Activated CD4-positive, CD25-positive, alpha-beta regulatory T cell treated with anti-CD3 and anti-CD28 coated beads, Interleukin-2, amount 50 U/mL, for 72 hours (primary cell): ENCODE measurements at regions not wholly inside any gene's neighbourhood (a gene's known extent, or its start where the extent isn't known, plus 50 kb on each side); places are given as distances from the start of the nearest gene placed in this dataset.

Experiments
- DNase-seq: peaks from one replicate; pipeline ENCODE4 v3.0.0; 2021

DNA sequence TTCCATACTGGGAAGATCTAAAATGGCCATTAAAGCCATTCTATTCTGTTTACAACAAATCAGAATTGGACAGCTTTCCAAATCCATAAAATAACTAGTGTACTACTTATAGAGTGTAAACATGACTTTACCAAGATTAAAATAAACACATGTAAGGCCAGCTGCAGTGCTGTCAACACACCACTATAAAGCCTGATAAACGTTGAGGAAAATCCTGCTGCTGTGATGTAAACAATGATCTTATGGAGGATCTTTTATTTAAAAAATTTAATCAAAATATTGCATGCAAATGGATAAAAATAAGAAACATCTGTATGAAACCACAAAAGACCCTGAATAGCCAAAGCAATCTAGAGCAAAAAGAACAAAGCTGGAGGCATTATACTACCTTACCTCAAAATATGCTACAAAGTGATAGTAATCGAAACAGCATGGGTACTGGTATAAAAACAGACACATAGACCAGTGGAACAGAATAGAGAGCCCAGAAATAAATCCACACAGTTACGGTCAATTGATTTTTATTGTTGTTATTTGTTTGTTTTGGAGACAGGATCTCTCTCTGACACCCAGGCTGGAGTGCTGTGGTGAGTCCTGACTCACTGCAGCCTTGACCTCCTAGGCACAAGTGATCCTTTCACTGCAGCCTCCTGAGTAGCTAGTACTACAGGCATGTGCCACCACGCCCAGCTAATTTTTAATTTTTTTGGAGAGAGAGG, 428.8 kb upstream of the C2CD4B start:
- no peak for DNase-seq

DNA sequence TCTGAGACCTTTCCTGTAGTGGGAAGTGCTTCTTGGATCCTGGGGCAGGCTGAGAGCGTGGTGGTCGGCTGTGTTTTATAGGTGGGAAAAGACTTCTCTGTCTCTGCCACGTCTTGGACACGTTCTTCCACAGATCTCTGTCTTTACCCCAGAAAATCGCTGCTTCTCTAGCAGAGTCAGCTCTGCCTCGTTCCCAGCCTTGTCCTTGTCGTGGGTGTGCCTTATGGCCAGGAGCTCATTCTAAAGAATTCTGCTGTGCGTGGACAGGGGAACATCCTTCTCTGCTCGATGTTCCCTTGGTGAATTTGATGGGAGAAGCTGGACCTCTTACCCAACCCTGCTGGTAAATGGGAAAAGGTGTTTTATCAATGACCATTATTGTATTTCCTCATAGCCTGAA, 433.1 kb upstream of the C2CD4B start:
- no peak for DNase-seq

- no peak for DNase-seq
These were observed 435.0 kb upstream of the C2CD4B start for GRCh38 chr15:62599791-62600777.

GRCh38 chr15:62601777-62602545, 436.9 kb upstream of the C2CD4B start:
- no peak for DNase-seq

- DNase-seq: no peak
These were observed 438.7 kb upstream of the C2CD4B start for GRCh38 chr15:62603742-62604141.

- DNase-seq: no peak
These were observed 437.3 kb upstream of the TPM1 start for GRCh38 chr15:62605282-62605681.

GRCh38 chr15:62606376-62607113, 436.0 kb upstream of the TPM1 start:
- no peak for DNase-seq

DNA sequence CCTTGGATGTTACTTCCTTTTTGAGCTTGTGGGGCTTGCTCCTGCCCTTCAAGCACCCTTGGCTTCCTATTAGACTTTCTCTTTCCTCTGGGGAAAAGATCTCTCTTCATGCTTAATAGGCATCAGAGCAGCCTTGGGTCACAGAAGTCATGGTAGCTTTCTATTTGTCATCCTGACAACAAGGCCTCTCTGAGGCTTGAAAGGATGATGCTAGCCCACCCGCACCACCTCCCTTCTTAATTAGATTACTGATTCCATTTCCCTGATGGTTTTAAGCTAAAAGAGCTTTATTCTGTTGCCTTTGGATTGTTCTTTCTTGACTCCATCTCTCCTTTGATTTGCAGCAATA, 435.5 kb upstream of the TPM1 start:
- no peak for DNase-seq

GRCh38 chr15:62607643-62608042, 434.9 kb upstream of the TPM1 start:
- DNase-seq: no peak

DNA sequence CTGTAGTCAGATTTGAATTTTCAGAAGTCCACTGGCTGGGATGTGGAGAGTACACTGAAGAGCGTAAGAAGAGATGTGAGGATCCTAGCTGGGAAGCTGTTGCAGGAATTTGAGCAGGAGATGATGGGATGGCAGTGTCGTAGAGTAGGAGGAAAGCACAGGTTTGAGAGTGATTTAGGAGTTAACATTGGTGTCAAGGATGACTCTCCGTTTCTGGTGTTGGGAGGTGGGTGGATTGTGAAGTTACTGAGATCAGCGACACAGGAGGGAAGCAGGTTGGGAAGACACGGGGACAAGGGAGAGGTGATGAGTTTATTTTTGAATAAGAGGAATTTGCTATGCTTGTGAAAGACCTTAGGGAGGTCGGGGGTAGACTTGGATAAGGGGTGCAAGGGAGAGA, 434.2 kb upstream of the TPM1 start:
- no peak for DNase-seq

GRCh38 chr15:62610265-62610869, 432.2 kb upstream of the TPM1 start:
- DNase-seq: no peak

- DNase-seq: no peak
These were observed 431.5 kb upstream of the TPM1 start for GRCh38 chr15:62611002-62611401.

DNA sequence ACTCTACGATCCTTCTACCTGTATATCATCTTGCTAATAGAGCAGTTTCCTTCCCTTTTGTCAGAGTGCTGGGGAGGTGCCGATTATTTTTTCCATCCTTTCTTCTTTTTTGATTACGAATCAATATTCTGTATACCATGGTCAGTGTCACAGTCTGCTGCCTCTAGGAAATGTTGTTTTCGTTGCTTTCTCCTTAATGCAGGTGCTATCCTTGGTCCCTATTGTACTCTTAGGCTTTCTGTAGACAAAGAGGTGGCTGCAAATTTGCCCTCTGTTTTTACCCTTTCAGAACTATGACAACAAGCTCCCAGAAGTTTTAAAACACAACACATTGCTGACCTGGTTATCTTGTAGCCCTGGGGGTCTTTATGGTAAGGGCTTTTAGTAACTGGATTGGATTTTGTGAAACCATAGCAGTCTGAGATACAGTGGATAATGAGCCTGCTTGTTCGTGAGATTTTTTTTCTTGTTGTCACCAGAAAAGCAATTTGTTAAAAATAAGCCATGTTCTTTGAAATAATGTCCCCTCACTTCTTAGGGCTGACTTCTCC, 430.3 kb upstream of the TPM1 start:
- no peak for DNase-seq

GRCh38 chr15:62612771-62613170, 429.8 kb upstream of the TPM1 start:
- no peak for DNase-seq

- no peak for DNase-seq
These were observed 425.8 kb upstream of the TPM1 start for GRCh38 chr15:62616746-62617145.

DNA sequence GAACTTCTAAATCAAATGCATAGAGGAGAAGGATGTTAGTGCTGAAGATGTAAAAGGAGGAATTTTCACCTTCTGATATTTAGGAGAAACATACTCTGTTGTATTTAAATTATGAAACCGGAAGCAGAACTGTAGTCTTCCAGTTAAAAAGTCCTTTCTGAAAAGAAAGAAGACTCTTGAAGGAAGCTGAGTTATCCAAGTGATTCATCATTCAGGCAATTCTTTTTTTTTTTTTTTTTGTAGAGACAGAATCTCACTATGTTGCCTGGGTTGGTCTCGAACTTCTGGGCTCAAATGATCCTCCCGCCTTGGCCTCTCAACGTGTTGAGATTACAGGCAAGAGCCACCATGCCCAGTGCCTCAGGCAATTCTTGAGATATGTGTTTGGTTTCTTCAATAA, 424.8 kb upstream of the TPM1 start:
- no peak for DNase-seq

DNA sequence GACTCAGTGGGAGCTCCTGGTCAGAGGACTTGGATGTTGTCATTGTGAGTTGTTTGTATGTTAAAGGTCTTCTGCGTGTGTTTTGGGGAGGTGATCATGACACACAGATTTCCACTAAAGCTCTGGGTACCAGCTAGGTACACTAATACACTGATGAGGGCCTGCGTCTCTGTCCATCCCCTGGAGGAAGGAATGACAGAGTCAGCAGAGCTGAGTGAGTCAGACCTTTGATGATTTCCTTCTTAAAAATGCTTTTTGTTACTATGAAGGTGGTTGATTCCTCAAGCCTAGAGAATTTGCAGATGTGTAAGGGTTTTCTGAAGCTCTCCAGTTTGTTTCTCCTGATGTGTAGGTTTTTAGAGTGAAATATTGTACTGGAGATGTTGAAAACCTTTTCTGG, 424.1 kb upstream of the TPM1 start:
- no peak for DNase-seq

DNA sequence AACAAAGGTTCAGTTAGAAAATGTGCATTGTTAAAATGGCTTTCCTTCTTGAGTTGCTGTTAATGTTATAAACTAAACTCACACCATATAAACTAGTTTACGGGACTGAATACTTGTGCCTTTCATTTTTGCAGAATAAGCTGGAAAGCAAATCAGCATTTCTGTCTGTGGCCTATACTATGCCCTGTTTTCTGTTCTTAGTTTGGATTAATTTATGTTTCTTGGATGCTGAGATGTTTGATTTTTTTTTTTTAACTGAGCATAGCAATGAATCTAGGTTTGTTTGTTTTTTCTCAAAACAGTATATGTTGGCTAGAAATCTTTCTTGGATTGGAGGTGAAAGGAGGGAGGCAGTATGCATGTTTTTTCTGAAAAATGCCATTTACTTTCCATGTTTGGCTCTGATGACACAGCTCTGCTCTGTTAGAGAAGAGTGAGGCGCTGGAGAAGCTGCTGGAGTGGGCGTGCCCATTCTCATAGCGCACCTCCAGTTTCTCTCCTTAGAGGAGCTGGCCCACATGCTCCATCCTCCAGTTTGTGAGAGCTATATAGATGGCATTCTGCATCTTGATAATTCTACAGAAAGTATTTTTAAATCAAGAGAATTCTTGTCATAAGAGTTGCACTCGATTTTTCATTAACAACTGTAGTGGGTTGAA, 423.6 kb upstream of the TPM1 start:
- no peak for DNase-seq

DNA sequence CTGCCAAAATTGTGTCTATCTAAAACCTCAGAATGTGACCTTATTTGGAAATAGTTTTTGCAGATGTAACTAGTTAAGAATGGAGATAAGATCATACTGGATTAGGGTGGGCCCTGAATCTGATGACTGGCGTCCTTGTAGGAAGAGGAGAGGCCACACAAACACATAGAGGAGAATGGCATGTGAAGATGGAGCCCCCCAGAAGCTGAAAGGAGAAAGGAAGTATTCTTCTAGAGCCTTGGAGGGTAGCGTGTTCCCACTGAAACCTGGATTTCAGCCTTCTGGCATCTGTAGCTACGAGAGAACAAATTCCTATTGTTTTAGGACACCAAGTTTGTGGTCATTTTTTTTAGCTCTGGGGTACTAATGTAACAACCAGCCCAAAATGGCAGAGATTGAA, 423.0 kb upstream of the TPM1 start:
- DNase-seq: no peak

DNA sequence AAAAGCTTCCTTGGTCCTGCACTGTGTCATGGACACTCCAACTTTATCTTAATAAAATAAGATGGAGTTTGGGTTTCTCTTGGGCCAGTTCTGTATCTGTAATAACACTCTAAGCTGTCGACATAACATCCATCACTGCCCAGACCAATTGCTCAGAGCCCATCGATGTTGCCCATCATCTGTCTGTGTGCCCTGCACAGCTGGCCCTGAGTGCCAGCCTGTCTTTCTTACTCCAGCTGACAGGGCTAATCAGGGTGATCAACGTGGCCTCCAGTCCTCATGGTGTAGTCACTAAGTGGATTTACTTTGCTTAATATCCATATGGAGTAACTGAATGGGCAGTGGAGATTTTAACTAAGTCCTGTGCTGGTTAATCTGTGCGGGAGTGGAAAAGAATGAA, 419.8 kb upstream of the TPM1 start:
- DNase-seq: no peak
